ENCODE measurements at regions not wholly inside any gene's neighbourhood (a gene's known extent, or its start where the extent isn't known, plus 50 kb on each side); places are given as distances from the start of the nearest gene placed in this dataset.

GRCh38 chr13:97582170-97582569, 148.2 kb downstream of the RAP2A start:
- H3K27ac ChIP-seq: no peak overlapping the region
- no peak for DNase-seq (ENCODE audit: low spot score)

GRCh38 chr13:97583907-97584497, 150.0 kb downstream of the RAP2A start:
- Histone ChIP-seq H3K27ac (no peak overlapping the region), H3K4me3 (no peak overlapping the region)
- TF ChIP-seq CTCF (IDR thresholded peaks at IDR 0.05): no peak
- no peak for DNase-seq (ENCODE audit: low spot score)

More at GRCh38 chr13:97582170-97582569, 148.2 kb downstream of the RAP2A start:
- H3K4me3 ChIP-seq: no peak overlapping the region
- no peak for TF ChIP-seq CTCF (IDR thresholded peaks at IDR 0.05)

GRCh38 chr13:97586941-97587340, 153.0 kb downstream of the RAP2A start:
- TF ChIP-seq CTCF (IDR thresholded peaks at IDR 0.05): no peak
- no peak overlapping the region for H3K4me3 ChIP-seq
- DNase-seq (ENCODE audit: low spot score): no peak
- no peak overlapping the region for H3K27ac ChIP-seq

- no peak for TF ChIP-seq CTCF (IDR thresholded peaks at IDR 0.05)
- Histone ChIP-seq H3K4me3 (no peak overlapping the region), H3K27ac (no peak overlapping the region)
- DNase-seq (ENCODE audit: low spot score): no peak
These were observed 155.0 kb downstream of the RAP2A start for GRCh38 chr13:97588993-97589392.

- Histone ChIP-seq H3K27ac (no peak overlapping the region), H3K4me3 (no peak overlapping the region)
- no peak for TF ChIP-seq CTCF (IDR thresholded peaks at IDR 0.05)
- DNase-seq (ENCODE audit: low spot score): no peak
These were observed 166.6 kb downstream of the RAP2A start for GRCh38 chr13:97600458-97601075.

- Histone ChIP-seq H3K4me3 (no peak overlapping the region), H3K27ac (no peak overlapping the region)
- no peak for DNase-seq (ENCODE audit: low spot score)
- TF ChIP-seq CTCF (IDR thresholded peaks at IDR 0.05): no peak
These were observed 181.3 kb downstream of the RAP2A start for GRCh38 chr13:97615266-97615665.

GRCh38 chr13:97616385-97616784, 182.4 kb downstream of the RAP2A start:
- no peak for DNase-seq (ENCODE audit: low spot score)
- H3K4me3 ChIP-seq: no peak overlapping the region
- TF ChIP-seq CTCF (IDR thresholded peaks at IDR 0.05): no peak
- H3K27ac ChIP-seq: no peak overlapping the region
